Liver (tissue), 8 donors: ENCODE measurements at regions not wholly inside any gene's neighbourhood (a gene's known extent, or its start where the extent isn't known, plus 50 kb on each side); places are given as distances from the start of the nearest gene placed in this dataset.

ENCODE experiments used
- DNase-seq: peaks from one replicate; pipeline ENCODE4 v3.0.0-alpha.2; 2017; ENCODE audit warnings: low spot score
- H3K27ac ChIP-seq, 2 donors: one replicate each; pipeline ENCODE4 v1.7.0; 2013; ENCODE audit warnings: inconsistent platforms in 2 of 2, low read length in 2 of 2, control low read depth in 1 of 2, low read depth in 1 of 2, mild to moderate bottlenecking in 1 of 2
- H3K27me3 ChIP-seq, 4 donors: one replicate each; pipeline versions ENCODE4 v1.6.1 to v1.7.0; 2013; ENCODE audit warnings: low read length in 3 of 4, inconsistent platforms in 1 of 4, mild to moderate bottlenecking in 1 of 4, moderate library complexity in 1 of 4; ENCODE audit not compliant: control insufficient read depth in 4 of 4, insufficient read depth in 4 of 4
- H3K36me3 ChIP-seq, 4 donors: one replicate each; pipeline versions ENCODE4 v1.6.1 to v1.7.0; 2013; ENCODE audit warnings: low read length in 3 of 4, mild to moderate bottlenecking in 3 of 4, low read depth in 1 of 4, moderate library complexity in 1 of 4; ENCODE audit not compliant: control insufficient read depth in 4 of 4, insufficient read depth in 3 of 4
- H3K4me1 ChIP-seq, 4 donors: one replicate each; pipeline versions ENCODE4 v1.6.1 to v1.7.0; 2013; ENCODE audit warnings: low read length in 3 of 4, mild to moderate bottlenecking in 3 of 4, moderate library complexity in 1 of 4; ENCODE audit not compliant: control insufficient read depth in 4 of 4, insufficient read depth in 4 of 4
- H3K4me3 ChIP-seq, 3 donors: one replicate each; pipeline versions ENCODE4 v1.6.1 to v1.7.0; 2013; ENCODE audit warnings: low read length in 3 of 3, control low read depth in 1 of 3, low read depth in 1 of 3, mild to moderate bottlenecking in 1 of 3
- H3K9ac ChIP-seq, 2 donors: one replicate each; pipeline ENCODE4 v1.7.0; 2013; ENCODE audit warnings: low read length in 2 of 2, mild to moderate bottlenecking in 2 of 2, moderate library complexity in 2 of 2, control low read depth in 1 of 2, low read depth in 1 of 2
- H3K9me3 ChIP-seq, 4 donors: one replicate each; pipeline versions ENCODE4 v1.6.1 to v1.7.0; 2013; ENCODE audit warnings: low read length in 3 of 4; ENCODE audit not compliant: control insufficient read depth in 4 of 4
- EGR1 ChIP-seq, 2 donors: IDR thresholded peaks; 2 replicates each; pipeline ENCODE4 v1.6.1; 2016 to 2018; ENCODE audit warnings: antibody characterized with exemption in 2 of 2, low read depth in 2 of 2
- FOXA1 ChIP-seq: IDR thresholded peaks from 2 replicates; pipeline ENCODE4 v1.6.1; 2016; ENCODE audit warnings: antibody characterized with exemption
- FOXA2 ChIP-seq: IDR thresholded peaks from 2 replicates; pipeline ENCODE4 v1.6.1; 2016; ENCODE audit warnings: antibody characterized with exemption
- GABPA ChIP-seq, 2 donors: IDR thresholded peaks in 1 of 2; conservative IDR thresholded peaks in 1 of 2; 2 replicates each; pipeline ENCODE4 v1.6.1; 2016; ENCODE audit warnings: antibody characterized with exemption in 2 of 2, mild to moderate bottlenecking in 1 of 2, moderate library complexity in 1 of 2
- HNF4A ChIP-seq, 2 donors: conservative IDR thresholded peaks; 2 replicates each; pipeline ENCODE4 v1.6.1; 2016; ENCODE audit warnings: antibody characterized with exemption in 2 of 2, mild to moderate bottlenecking in 2 of 2
- HNF4G ChIP-seq: IDR thresholded peaks from 2 replicates; pipeline ENCODE4 v1.6.1; 2016; ENCODE audit warnings: antibody characterized with exemption
- NR2F2 ChIP-seq: IDR thresholded peaks from 2 replicates; pipeline ENCODE4 v1.6.1; 2016; ENCODE audit warnings: antibody characterized with exemption
- RAD21 ChIP-seq, 2 donors: IDR thresholded peaks; 2 replicates each; pipeline ENCODE4 v1.6.1; 2016; ENCODE audit warnings: antibody characterized with exemption in 2 of 2, mild to moderate bottlenecking in 2 of 2
- RXRA ChIP-seq, 2 donors: IDR thresholded peaks; 2 replicates each; pipeline ENCODE4 v1.6.1; 2017 to 2018; ENCODE audit warnings: antibody characterized with exemption in 2 of 2, mild to moderate bottlenecking in 1 of 2
- SP1 ChIP-seq: IDR thresholded peaks from 2 replicates; pipeline ENCODE4 v1.6.1; 2018; ENCODE audit warnings: antibody characterized with exemption, mild to moderate bottlenecking
- TAF1 ChIP-seq: conservative IDR thresholded peaks from 2 replicates; pipeline ENCODE4 v1.6.1; 2016; ENCODE audit warnings: antibody characterized with exemption, mild to moderate bottlenecking
- YY1 ChIP-seq: IDR thresholded peaks from 2 replicates; pipeline ENCODE4 v1.6.1; 2016; ENCODE audit warnings: antibody characterized with exemption, mild to moderate bottlenecking
- WGBS: extraction: QIAGEN DNeasy Blood & Tissue Kit; methylation state at CpG from one replicate; pipeline ENCODE4 v1.1.7; 2013; 5-methylcytosine and 5-hydroxymethylcytosine counted together
- TF ChIP-seq, protein P1 (sequence below): fragments of 150-350 bp; IDR thresholded peaks from 2 replicates; pipeline ENCODE4 v1.5.1; 2017; ENCODE audit warnings: improper control_type of control experiment, low read depth, low read length; ENCODE audit not compliant: missing input control
- TF ChIP-seq, protein P2 (sequence below): IDR thresholded peaks from 2 replicates; pipeline ENCODE4 v1.6.1; 2016; ENCODE audit warnings: antibody characterized with exemption
- TF ChIP-seq, protein P3 (sequence below): IDR thresholded peaks from 2 replicates; pipeline ENCODE4 v1.6.1; 2016; ENCODE audit warnings: antibody characterized with exemption
- TF ChIP-seq, protein P4 (sequence below): IDR thresholded peaks from 2 replicates; pipeline ENCODE4 v1.6.1; 2016; ENCODE audit warnings: antibody characterized with exemption, mild to moderate bottlenecking
- donor health status: healthy.
- donor health status: healthy.
- donor health status: healthy.
- donor health status: healthy.
- donor health status: healthy.

DNA sequence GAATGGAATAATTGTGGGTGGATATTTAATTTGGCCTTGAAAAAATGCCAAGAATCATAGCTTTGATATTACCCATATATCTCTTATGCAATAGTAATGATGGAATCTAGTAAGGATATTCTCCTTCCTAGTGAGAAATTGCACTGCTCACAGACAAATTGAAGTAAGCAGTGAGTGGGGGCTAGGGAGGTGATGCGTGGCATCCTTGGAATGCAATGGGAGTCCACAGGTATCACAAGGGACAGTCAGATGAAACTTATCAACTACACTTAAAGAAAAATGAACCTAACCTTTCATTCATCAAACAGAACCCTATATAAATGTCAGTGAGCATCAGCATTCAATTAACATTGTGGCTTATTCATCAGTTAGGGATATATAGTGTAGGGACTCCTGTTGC is 57.8 kb downstream of the IZUMO3 start (continued):
- no peak for TF ChIP-seq SP1
- no peak for TF ChIP-seq TAF1
- TF ChIP-seq HNF4A (conservative IDR thresholded peaks at IDR 0.05): no peak
- TF ChIP-seq, protein P1, sequence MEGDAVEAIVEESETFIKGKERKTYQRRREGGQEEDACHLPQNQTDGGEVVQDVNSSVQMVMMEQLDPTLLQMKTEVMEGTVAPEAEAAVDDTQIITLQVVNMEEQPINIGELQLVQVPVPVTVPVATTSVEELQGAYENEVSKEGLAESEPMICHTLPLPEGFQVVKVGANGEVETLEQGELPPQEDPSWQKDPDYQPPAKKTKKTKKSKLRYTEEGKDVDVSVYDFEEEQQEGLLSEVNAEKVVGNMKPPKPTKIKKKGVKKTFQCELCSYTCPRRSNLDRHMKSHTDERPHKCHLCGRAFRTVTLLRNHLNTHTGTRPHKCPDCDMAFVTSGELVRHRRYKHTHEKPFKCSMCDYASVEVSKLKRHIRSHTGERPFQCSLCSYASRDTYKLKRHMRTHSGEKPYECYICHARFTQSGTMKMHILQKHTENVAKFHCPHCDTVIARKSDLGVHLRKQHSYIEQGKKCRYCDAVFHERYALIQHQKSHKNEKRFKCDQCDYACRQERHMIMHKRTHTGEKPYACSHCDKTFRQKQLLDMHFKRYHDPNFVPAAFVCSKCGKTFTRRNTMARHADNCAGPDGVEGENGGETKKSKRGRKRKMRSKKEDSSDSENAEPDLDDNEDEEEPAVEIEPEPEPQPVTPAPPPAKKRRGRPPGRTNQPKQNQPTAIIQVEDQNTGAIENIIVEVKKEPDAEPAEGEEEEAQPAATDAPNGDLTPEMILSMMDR: no peak
- TF ChIP-seq GABPA (IDR thresholded peaks at IDR 0.05 in 1 of 2, conservative IDR thresholded peaks at IDR 0.05 in 1 of 2): no peak
- TF ChIP-seq FOXA2: no peak

DNA sequence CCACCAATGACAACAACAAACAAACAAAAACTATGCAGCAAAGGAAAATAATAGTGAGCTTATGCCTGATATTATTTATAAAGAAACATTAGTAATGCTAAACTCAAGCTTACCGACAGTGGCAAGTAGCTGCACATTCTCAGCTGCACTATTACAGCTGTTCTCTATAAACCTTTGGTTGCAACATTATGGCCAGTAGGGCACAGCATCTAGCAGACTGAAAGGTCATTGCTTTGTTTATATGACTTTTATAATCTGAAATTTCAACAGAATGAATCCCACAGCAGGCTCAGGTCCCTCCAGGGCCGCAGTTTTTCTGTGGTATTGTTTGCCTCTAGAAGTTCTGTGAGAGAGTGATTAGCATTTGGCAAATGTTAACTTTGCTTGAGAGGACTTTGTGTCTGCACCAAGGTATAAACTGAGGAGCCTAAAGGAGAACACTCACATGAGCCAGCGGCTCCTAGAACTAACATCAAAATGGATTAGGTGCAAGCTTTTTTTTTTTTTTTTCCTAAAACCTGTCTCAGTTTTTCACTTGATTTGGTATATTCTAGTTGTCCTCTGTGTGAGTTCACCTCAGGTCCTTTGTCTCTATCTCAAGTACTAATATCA is 58.3 kb downstream of the IZUMO3 start:
- no peaks in the 10 kb centered on the region for H3K27me3 ChIP-seq
- no peak overlapping the region for H3K27ac ChIP-seq
- no peaks in the 10 kb centered on the region for H3K9me3 ChIP-seq
- no peak overlapping the region for H3K4me3 ChIP-seq
- WGBS: 35% methylated on average over 3 of the region's 3 CpGs
- TF ChIP-seq, protein P2, sequence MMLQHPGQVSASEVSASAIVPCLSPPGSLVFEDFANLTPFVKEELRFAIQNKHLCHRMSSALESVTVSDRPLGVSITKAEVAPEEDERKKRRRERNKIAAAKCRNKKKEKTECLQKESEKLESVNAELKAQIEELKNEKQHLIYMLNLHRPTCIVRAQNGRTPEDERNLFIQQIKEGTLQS: no peak
- no peak for TF ChIP-seq GABPA (IDR thresholded peaks at IDR 0.05 in 1 of 2, conservative IDR thresholded peaks at IDR 0.05 in 1 of 2)
- no peak for TF ChIP-seq EGR1 (IDR thresholded peaks at IDR 0.05; ENCODE audit: low read depth in 2 of 2)
- no peak for TF ChIP-seq SP1
- TF ChIP-seq FOXA1: no peak
- TF ChIP-seq RXRA (IDR thresholded peaks at IDR 0.05): no peak
- no peak for TF ChIP-seq TAF1
- TF ChIP-seq, protein P3, sequence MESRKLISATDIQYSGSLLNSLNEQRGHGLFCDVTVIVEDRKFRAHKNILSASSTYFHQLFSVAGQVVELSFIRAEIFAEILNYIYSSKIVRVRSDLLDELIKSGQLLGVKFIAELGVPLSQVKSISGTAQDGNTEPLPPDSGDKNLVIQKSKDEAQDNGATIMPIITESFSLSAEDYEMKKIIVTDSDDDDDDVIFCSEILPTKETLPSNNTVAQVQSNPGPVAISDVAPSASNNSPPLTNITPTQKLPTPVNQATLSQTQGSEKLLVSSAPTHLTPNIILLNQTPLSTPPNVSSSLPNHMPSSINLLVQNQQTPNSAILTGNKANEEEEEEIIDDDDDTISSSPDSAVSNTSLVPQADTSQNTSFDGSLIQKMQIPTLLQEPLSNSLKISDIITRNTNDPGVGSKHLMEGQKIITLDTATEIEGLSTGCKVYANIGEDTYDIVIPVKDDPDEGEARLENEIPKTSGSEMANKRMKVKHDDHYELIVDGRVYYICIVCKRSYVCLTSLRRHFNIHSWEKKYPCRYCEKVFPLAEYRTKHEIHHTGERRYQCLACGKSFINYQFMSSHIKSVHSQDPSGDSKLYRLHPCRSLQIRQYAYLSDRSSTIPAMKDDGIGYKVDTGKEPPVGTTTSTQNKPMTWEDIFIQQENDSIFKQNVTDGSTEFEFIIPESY: no peak
- no peak for TF ChIP-seq NR2F2
- no peak for TF ChIP-seq HNF4A (conservative IDR thresholded peaks at IDR 0.05)
- no peak for TF ChIP-seq FOXA2
- TF ChIP-seq HNF4G: no peak
- TF ChIP-seq RAD21 (IDR thresholded peaks at IDR 0.05): no peak
- TF ChIP-seq YY1: no peak
- TF ChIP-seq, protein P1: no peak
- TF ChIP-seq, protein P4, sequence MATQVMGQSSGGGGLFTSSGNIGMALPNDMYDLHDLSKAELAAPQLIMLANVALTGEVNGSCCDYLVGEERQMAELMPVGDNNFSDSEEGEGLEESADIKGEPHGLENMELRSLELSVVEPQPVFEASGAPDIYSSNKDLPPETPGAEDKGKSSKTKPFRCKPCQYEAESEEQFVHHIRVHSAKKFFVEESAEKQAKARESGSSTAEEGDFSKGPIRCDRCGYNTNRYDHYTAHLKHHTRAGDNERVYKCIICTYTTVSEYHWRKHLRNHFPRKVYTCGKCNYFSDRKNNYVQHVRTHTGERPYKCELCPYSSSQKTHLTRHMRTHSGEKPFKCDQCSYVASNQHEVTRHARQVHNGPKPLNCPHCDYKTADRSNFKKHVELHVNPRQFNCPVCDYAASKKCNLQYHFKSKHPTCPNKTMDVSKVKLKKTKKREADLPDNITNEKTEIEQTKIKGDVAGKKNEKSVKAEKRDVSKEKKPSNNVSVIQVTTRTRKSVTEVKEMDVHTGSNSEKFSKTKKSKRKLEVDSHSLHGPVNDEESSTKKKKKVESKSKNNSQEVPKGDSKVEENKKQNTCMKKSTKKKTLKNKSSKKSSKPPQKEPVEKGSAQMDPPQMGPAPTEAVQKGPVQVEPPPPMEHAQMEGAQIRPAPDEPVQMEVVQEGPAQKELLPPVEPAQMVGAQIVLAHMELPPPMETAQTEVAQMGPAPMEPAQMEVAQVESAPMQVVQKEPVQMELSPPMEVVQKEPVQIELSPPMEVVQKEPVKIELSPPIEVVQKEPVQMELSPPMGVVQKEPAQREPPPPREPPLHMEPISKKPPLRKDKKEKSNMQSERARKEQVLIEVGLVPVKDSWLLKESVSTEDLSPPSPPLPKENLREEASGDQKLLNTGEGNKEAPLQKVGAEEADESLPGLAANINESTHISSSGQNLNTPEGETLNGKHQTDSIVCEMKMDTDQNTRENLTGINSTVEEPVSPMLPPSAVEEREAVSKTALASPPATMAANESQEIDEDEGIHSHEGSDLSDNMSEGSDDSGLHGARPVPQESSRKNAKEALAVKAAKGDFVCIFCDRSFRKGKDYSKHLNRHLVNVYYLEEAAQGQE: no peak
- H3K9ac ChIP-seq: no peak overlapping the region
- no peaks in the 10 kb centered on the region for H3K36me3 ChIP-seq
- DNase-seq: no peak
- no peaks in the 10 kb centered on the region for H3K4me1 ChIP-seq
